AG04450 (cell line): ENCODE measurements at regions not wholly inside any gene's neighbourhood (a gene's known extent, or its start where the extent isn't known, plus 50 kb on each side); places are given as distances from the start of the nearest gene placed in this dataset.

Experiments
- CTCF ChIA-PET: fragments of 300-600, 350-600 bp; formaldehyde crosslinking; extraction: SDS; loops from one replicate; lab custom pipeline; 2022; ENCODE audit warnings: antibody characterized with exemption, inconsistent platforms; lab: Charles Lee
- POLR2A ChIA-PET: fragments of 350-600 bp; formaldehyde crosslinking; extraction: SDS; loops from one replicate; lab custom pipeline; 2021; ENCODE audit warnings: antibody characterized with exemption, inconsistent platforms; lab: Yijun Ruan, JAX
- DNase-seq: peaks from one replicate; pipeline ENCODE4 v3.0.0-alpha.2; 2011; ENCODE audit warnings: low read depth, low spot score
- H3K27ac ChIP-seq: one replicate; pipeline ENCODE4 v1.5.1; 2012; ENCODE audit warnings: low read depth, low read length, control low read depth
- H3K27me3 ChIP-seq: one replicate; pipeline ENCODE4 v1.6.0; 2012; ENCODE audit warnings: low read length; ENCODE audit not compliant: control insufficient read depth, insufficient read depth
- H3K4me3 ChIP-seq: 2 replicates; pipeline ENCODE4 v1.5.1; 2011; ENCODE audit warnings: mild to moderate bottlenecking, low read depth, low read length, control low read depth
- H3K9me3 ChIP-seq: 2 replicates; pipeline ENCODE4 v1.5.1; 2012; ENCODE audit warnings: low read length; ENCODE audit not compliant: control insufficient read depth, insufficient read depth
- CTCF ChIP-seq: IDR thresholded peaks from 2 replicates; pipeline ENCODE4 v1.5.1; 2011; ENCODE audit warnings: low read depth, low read length, control low read depth, inconsistent platforms

DNA sequence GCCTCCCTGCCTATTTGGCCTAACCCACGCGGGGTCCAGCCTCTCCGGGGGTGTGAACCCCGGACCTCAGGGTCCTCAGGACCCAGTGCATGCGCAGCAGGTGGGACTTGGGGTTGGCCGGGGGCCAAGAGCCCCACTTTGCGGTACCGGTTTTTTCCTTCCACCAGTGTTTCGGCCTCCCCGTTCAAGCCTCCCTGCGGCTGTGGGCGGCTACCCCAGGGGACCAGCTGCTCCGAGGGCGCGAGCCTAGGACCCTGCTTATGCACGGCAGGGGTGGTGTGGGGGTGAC lies 327.3 kb downstream of the ALG10 start:
- CTCF ChIA-PET = no interaction called here
- no peak for DNase-seq
- TF ChIP-seq CTCF = no peak
- peaks cover 100% of the 10 kb centered on the region for H3K9me3 ChIP-seq
- no peaks in the 10 kb centered on the region for H3K27me3 ChIP-seq
- POLR2A ChIA-PET = no interaction called here
- H3K4me3 ChIP-seq = no peak overlapping the region
- H3K27ac ChIP-seq = no peak overlapping the region

GRCh38 chr12:34350092-34351041 lies 328.1 kb downstream of the ALG10 start:
- Histone ChIP-seq H3K27me3 (no peaks in the 10 kb centered on the region), H3K9me3 (peaks cover 100% of the 10 kb centered on the region), H3K4me3 (no peak overlapping the region), H3K27ac (no peak overlapping the region)
- DNase-seq = no peak
- no peak for TF ChIP-seq CTCF
- ChIA-PET POLR2A (no interaction called here), CTCF (no interaction called here)

- TF ChIP-seq CTCF = no peak
- no peak for DNase-seq
- no peaks in the 10 kb centered on the region for H3K27me3 ChIP-seq
- ChIA-PET POLR2A (no interaction called here), CTCF (no interaction called here)
- peaks cover 100% of the 10 kb centered on the region for H3K9me3 ChIP-seq
- no peak overlapping the region for H3K4me3 ChIP-seq
- no peak overlapping the region for H3K27ac ChIP-seq
Measured at GRCh38 chr12:34352098-34352497, 329.8 kb downstream of the ALG10 start.

DNA sequence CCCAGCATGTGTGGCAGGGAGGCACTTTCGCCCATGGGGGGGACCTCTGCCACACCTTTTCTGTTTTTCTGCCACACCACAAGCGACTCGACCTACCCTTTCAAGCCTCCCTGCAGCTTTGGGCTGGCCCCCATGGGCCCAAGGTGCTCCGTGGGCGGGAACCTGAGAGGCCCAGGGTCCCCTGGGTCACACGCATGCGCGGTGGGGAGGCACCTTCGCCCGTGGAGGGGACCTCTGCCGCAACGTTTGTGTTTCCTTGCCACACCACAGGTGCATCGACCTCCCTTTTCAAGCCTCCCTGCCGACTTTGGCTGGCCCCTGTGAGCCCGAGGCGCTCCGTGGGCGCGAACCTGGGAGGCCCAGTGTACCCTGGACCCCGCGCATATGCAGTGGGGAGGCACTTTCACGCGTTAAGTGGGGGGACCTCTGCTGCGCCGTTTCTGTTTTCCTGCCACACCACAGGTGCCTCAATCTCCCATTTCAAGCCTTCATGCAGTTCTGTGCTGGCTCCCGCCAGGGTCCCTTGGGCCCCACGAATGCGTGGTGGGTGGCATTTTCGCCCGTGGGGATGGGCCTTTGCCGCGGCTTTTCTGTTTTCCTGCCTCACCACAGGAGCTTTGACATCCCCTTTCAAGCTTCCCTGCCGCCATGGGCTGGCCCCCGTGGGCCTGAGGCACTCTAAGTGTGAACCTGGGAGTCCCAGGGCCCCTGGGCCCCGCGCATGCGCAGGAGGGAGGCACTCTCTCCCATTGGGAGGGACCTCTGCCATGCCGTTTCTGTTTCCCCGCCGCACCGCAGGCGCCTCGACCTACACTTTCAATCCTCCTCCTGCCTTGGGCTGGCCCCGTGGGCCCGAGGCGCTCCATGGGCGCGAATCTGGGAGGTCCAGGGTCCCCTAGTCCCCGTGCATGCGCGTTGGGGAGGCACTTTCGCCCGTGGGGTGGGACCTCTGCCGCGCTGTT lies 332.2 kb downstream of the ALG10 start:
- no peak overlapping the region for H3K4me3 ChIP-seq
- no peak for DNase-seq
- POLR2A ChIA-PET = no interaction called here
- H3K27me3 ChIP-seq = no peaks in the 10 kb centered on the region
- peaks cover 100% of the 10 kb centered on the region for H3K9me3 ChIP-seq
- CTCF ChIA-PET = no interaction called here
- H3K27ac ChIP-seq = no peak overlapping the region
- no peak for TF ChIP-seq CTCF
